ENCODE measurements at regions not wholly inside any gene's neighbourhood (a gene's known extent, or its start where the extent isn't known, plus 50 kb on each side); places are given as distances from the start of the nearest gene placed in this dataset.
"Not testable (repeated sequence)": the region's sequence is repeated elsewhere in the genome, so short reads cannot be mapped to it uniquely, and the experiment has no call there.

DNA sequence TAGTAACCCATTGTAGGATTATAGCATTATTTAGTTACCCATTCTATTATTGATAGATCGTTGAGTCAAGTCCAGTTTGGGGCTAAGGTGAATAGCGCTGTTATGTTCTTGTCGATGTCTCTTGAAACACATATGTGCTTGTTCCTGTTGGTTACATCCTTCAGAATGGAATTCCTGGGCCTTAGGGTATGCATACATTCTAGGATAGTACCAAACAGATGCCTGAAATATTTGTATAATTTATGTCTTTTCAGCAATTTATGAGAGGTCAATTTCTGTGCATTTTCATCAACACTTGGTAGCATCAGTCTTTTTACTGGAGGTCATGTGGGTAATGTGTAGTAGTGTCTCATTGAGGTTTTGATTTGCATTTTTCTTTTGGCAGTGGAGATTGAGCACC, 78.9 kb upstream of the ADORA2B start:
- TF ChIP-seq EZH2 (IDR thresholded peaks at IDR 0.05); POLR2AphosphoS5 (IDR thresholded peaks at IDR 0.05; ENCODE audit: borderline replicate concordance, low read depth, low read length); FOXP2 (optimal IDR thresholded peaks at IDR 0.05; ENCODE audit: control extremely low read depth, extremely low read length, insufficient read depth): not testable (repeated sequence)
